ENCODE measurements at regions not wholly inside any gene's neighbourhood (a gene's known extent, or its start where the extent isn't known, plus 50 kb on each side); places are given as distances from the start of the nearest gene placed in this dataset.

DNA sequence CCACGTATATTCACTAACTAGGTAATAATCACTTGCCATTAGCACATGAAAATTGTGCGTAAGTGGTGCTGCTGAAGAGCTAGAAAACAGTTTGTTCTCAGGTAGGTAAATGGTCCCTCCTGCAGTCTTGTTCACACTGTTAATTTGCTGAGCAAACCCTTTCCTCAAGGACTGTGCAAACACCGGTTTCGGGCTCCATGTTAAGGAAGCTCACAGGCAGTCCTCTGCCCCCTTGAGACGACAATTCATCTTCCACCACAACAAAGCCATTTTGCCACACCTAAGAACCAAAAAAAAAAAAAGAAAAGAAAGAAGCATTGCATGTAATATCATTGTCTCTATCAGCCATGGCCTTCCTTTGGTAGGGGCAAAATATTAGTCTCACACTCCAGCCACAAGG, 193.9 kb downstream of the BCL11A start:
- no peaks in the 10 kb centered on the region for H3K27me3 Mint-ChIP-seq
- ATAC-seq (ENCODE audit: low read depth) = no peak
- POLR2A ChIA-PET = interaction anchor here (0.6 kb wide), 1 partner anchor 10 kb away, joined by 3 read pairs; no protein-coding TSS in a partner anchor

DNA sequence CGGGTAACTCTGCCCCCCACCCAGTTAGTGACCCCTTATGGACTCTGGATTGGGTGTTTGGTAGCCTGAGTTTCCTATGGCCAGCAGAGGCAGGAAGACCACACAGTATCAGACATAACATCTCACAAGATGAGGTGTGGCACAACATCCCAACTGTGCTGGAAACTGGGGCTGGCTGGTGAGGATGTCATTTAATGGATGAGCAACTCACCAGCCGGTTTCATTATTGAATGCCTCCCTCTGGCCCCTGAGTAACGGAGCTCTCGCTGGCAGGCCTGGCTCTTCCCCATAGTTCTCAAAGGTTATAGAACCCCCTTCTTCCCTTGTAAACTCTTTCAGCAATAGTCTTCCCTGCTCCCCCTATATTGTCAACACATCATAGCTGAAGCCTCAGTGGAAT, 195.0 kb downstream of the BCL11A start:
- Histone ChIP-seq H3K4me2 (replicated peaks; ENCODE audit: low read depth, low read length, poor library complexity, severe bottlenecking) (peak overlapping the region; percentile 17), H3K27me3 (replicated peaks in 1 of 4; ENCODE audit: control extremely low read depth in 1 of 4, control insufficient read depth in 3 of 4, insufficient read depth in 4 of 4, low read length in 3 of 4) (no peaks in the 10 kb centered on the region), H3K9me3 (ENCODE audit: control extremely low read depth in 1 of 3, control insufficient read depth in 2 of 3, insufficient read depth in 1 of 3, low read length in 2 of 3) (peaks cover 0 to 5% (median 0%) of the 10 kb centered on the region in 3 donors), H3K36me3 (replicated peaks in 1 of 2; ENCODE audit: control extremely low read depth in 1 of 2, control insufficient read depth in 1 of 2, extremely low read depth in 1 of 2, insufficient read depth in 2 of 2, low read length in 1 of 2) (no peaks in the 10 kb centered on the region), H3K4me1 (ENCODE audit: control insufficient read depth in 2 of 2, insufficient read depth in 2 of 2, low read length in 2 of 2) (peaks cover 96 to 97% of the 10 kb centered on the region in 2 donors), H4K20me1 (ENCODE audit: control insufficient read depth, insufficient read depth, low read length, poor library complexity, severe bottlenecking) (no peaks in the 10 kb centered on the region), H3K27ac (ENCODE audit: low read length in 2 of 2) (peak overlapping the region; percentile 95), H2AFZ (ENCODE audit: insufficient read depth, low read depth, low read length, poor library complexity, severe bottlenecking) (peak overlapping the region; percentile 17), H3K4me3 (ENCODE audit: control extremely low read depth in 1 of 5, extremely low read depth in 1 of 5, insufficient read depth in 1 of 5, low read depth in 2 of 5, low read length in 4 of 5) (no peak overlapping the region), H3K9ac (ENCODE audit: low read length) (peak overlapping the region; percentile 11), H3K79me2 (ENCODE audit: control insufficient read depth, insufficient read depth, low read length) (peaks cover 47% of the 10 kb centered on the region)
- peak overlapping the region; percentile 72 for H3K4me3 Mint-ChIP-seq
- H3K9me3 Mint-ChIP-seq (ENCODE audit: insufficient read depth) = no peaks in the 10 kb centered on the region
- POLR2A ChIA-PET = no interaction called here
- CTCF ChIA-PET = interaction anchor here (1.3 to 1.8 kb wide), 2 partner anchors 8 to 197 kb away, joined by 3 to 5 read pairs; no protein-coding TSS in a partner anchor
- TF ChIP-seq, protein P1, sequence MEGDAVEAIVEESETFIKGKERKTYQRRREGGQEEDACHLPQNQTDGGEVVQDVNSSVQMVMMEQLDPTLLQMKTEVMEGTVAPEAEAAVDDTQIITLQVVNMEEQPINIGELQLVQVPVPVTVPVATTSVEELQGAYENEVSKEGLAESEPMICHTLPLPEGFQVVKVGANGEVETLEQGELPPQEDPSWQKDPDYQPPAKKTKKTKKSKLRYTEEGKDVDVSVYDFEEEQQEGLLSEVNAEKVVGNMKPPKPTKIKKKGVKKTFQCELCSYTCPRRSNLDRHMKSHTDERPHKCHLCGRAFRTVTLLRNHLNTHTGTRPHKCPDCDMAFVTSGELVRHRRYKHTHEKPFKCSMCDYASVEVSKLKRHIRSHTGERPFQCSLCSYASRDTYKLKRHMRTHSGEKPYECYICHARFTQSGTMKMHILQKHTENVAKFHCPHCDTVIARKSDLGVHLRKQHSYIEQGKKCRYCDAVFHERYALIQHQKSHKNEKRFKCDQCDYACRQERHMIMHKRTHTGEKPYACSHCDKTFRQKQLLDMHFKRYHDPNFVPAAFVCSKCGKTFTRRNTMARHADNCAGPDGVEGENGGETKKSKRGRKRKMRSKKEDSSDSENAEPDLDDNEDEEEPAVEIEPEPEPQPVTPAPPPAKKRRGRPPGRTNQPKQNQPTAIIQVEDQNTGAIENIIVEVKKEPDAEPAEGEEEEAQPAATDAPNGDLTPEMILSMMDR (IDR thresholded peaks at IDR 0.05) = no peak
- no peak for TF ChIP-seq EZH2 (IDR thresholded peaks at IDR 0.05; ENCODE audit: borderline replicate concordance, insufficient read depth, low read depth, low read length, poor library complexity, severe bottlenecking)
- intact Hi-C loops (cut with micrococcal nuclease) = loop anchor here (1.0 kb wide), 1 partner anchor 29 kb away; no protein-coding TSS in a partner anchor
- H3K4me1 Mint-ChIP-seq = peaks cover 96% of the 10 kb centered on the region
- ATAC-seq (ENCODE audit: low read depth) = no peak
- WGBS (ENCODE audit: insufficient coverage) = 38% methylated on average over 3 of the region's 4 CpGs
- peak; percentile 37 for DNase-seq
- H3K27me3 Mint-ChIP-seq = no peaks in the 10 kb centered on the region
- H3K27ac Mint-ChIP-seq = peak overlapping the region; percentile 97

More for the DNA sequence above, 193.9 kb downstream of the BCL11A start:
- no peaks in the 10 kb centered on the region for H3K36me3 ChIP-seq (replicated peaks in 1 of 2; ENCODE audit: control extremely low read depth in 1 of 2, control insufficient read depth in 1 of 2, extremely low read depth in 1 of 2, insufficient read depth in 2 of 2, low read length in 1 of 2)
- Mint-ChIP-seq H3K4me1 (peaks cover 96% of the 10 kb centered on the region), H3K9me3 (ENCODE audit: insufficient read depth) (no peaks in the 10 kb centered on the region), H3K4me3 (peak overlapping the region; percentile 55), H3K27ac (peak overlapping the region; percentile 97)
- H3K4me1 ChIP-seq (ENCODE audit: control insufficient read depth in 2 of 2, insufficient read depth in 2 of 2, low read length in 2 of 2) = peaks cover 98 to 99% of the 10 kb centered on the region in 2 donors
- TF ChIP-seq, protein P1 (IDR thresholded peaks at IDR 0.05) = no peak
- no peak for TF ChIP-seq EZH2 (IDR thresholded peaks at IDR 0.05; ENCODE audit: borderline replicate concordance, insufficient read depth, low read depth, low read length, poor library complexity, severe bottlenecking)
- no peak overlapping the region for H3K9ac ChIP-seq (ENCODE audit: low read length)
- H4K20me1 ChIP-seq (ENCODE audit: control insufficient read depth, insufficient read depth, low read length, poor library complexity, severe bottlenecking) = no peaks in the 10 kb centered on the region
- intact Hi-C loops (cut with micrococcal nuclease) = no loop called here
- H3K27me3 ChIP-seq (replicated peaks in 1 of 4; ENCODE audit: control extremely low read depth in 1 of 4, control insufficient read depth in 3 of 4, insufficient read depth in 4 of 4, low read length in 3 of 4) = no peaks in the 10 kb centered on the region
- H3K79me2 ChIP-seq (ENCODE audit: control insufficient read depth, insufficient read depth, low read length) = peaks cover 45% of the 10 kb centered on the region
- peaks cover 0 to 5% (median 0%) of the 10 kb centered on the region in 3 donors for H3K9me3 ChIP-seq (ENCODE audit: control extremely low read depth in 1 of 3, control insufficient read depth in 2 of 3, insufficient read depth in 1 of 3, low read length in 2 of 3)
- peak overlapping the region; percentile 95 for H3K27ac ChIP-seq (ENCODE audit: low read length in 2 of 2)
- CTCF ChIA-PET = no interaction called here
- peak overlapping the region; percentile 43 for H2AFZ ChIP-seq (ENCODE audit: insufficient read depth, low read depth, low read length, poor library complexity, severe bottlenecking)
- H3K4me3 ChIP-seq (ENCODE audit: control extremely low read depth in 1 of 5, extremely low read depth in 1 of 5, insufficient read depth in 1 of 5, low read depth in 2 of 5, low read length in 4 of 5) = no peak overlapping the region
- DNase-seq = no peak
- WGBS (ENCODE audit: insufficient coverage) = no CpG with 5 or more reads among the region's 5 CpGs
- peak overlapping the region; percentile 28 for H3K4me2 ChIP-seq (replicated peaks; ENCODE audit: low read depth, low read length, poor library complexity, severe bottlenecking)
